ENCODE measurements at regions not wholly inside any gene's neighbourhood (a gene's known extent, or its start where the extent isn't known, plus 50 kb on each side); places are given as distances from the start of the nearest gene placed in this dataset.

DNA sequence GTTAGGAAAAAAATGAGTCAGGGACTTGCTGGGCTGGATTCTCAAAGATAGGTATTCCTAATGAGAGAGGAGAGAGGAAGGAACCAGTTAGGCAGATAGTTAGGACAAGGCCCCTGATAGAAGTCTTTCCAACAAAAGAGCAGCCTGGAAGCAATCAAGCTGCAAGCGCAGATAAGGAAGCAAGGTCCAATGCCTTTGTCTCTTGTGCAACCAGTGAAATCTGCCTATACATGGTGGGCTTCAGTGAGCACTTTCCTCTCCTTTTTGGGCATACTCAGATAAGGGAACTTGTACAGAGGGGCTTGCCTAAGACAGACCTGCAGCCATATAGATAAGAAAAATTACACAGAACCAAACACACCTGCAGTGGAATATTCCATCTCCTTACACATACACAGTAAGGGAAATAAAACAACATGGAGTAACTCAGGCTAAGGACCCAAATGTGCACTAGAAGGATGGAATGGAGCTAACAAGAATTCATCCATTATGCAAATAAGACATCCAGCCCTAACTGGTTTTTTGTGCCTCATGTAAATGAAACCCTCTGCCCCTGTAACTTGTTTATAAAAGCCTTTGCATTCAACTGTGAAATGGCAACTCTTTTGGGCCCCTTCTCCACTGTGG lies 68.8 kb downstream of the PCDH18 start:
- TF ChIP-seq, protein P1, sequence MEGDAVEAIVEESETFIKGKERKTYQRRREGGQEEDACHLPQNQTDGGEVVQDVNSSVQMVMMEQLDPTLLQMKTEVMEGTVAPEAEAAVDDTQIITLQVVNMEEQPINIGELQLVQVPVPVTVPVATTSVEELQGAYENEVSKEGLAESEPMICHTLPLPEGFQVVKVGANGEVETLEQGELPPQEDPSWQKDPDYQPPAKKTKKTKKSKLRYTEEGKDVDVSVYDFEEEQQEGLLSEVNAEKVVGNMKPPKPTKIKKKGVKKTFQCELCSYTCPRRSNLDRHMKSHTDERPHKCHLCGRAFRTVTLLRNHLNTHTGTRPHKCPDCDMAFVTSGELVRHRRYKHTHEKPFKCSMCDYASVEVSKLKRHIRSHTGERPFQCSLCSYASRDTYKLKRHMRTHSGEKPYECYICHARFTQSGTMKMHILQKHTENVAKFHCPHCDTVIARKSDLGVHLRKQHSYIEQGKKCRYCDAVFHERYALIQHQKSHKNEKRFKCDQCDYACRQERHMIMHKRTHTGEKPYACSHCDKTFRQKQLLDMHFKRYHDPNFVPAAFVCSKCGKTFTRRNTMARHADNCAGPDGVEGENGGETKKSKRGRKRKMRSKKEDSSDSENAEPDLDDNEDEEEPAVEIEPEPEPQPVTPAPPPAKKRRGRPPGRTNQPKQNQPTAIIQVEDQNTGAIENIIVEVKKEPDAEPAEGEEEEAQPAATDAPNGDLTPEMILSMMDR (IDR thresholded peaks at IDR 0.05; ENCODE audit: insufficient read depth, low read length, poor library complexity, severe bottlenecking), result no peak
- TF ChIP-seq EZH2phosphoT487 (conservative IDR thresholded peaks at IDR 0.05; ENCODE audit: low read length), result no peak

Data from SU-DHL-6 (cell line).